CD4-positive, alpha-beta T cell treated with Interleukin-17A for 4 hours (primary cell): ENCODE measurements at regions not wholly inside any gene's neighbourhood (a gene's known extent, or its start where the extent isn't known, plus 50 kb on each side); places are given as distances from the start of the nearest gene placed in this dataset.
A peak's percentile ranks its signal among the peaks of the same experiment; 100 is the strongest.
"Not testable (repeated sequence)": the region's sequence is repeated elsewhere in the genome, so short reads cannot be mapped to it uniquely, and the experiment has no call there.

Source experiments
- DNase-seq: peaks from one replicate; pipeline ENCODE4 v3.0.0-alpha.2; 2020; ENCODE audit warnings: mixed read lengths

DNA sequence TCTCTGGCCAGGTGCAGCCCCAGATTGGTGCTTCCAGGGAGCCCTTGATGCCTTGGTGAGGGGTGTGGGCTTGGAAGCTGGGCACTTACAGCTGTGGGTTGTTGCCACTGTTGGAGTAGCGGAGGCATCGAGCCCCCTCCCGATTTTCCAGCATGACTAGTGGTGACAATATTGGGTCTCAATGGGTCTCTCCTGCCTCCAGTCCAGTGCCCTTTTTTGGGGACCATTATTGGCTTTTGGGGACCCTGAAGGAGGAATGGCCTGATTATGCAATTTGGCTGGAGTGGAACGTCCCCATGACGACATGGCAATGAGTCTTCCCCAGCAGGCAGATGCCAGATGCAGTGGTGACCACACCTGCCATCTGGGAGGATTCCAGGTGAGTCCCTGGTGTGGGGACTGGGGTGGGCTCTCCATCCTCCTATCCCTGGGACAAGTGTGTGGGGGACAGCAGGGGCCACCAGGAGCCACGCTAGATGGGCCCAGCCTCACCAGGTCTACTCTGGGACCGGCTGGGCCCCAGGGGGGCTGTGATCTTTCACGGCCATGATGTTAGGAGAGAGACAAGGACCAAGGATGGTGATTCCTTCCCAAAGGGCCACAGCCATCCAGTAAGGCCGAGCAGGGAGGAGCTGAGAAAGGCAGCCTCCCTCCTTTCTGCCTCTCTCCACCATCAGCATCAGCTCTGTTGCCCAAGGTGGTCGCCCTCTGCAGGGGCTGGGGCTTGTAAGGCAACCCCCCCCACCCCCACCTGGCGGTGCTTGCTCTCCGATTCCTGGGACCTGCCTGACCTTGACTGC is 196.8 kb downstream of the GOLGA6L6 start:
- DNase-seq = no peak

DNA sequence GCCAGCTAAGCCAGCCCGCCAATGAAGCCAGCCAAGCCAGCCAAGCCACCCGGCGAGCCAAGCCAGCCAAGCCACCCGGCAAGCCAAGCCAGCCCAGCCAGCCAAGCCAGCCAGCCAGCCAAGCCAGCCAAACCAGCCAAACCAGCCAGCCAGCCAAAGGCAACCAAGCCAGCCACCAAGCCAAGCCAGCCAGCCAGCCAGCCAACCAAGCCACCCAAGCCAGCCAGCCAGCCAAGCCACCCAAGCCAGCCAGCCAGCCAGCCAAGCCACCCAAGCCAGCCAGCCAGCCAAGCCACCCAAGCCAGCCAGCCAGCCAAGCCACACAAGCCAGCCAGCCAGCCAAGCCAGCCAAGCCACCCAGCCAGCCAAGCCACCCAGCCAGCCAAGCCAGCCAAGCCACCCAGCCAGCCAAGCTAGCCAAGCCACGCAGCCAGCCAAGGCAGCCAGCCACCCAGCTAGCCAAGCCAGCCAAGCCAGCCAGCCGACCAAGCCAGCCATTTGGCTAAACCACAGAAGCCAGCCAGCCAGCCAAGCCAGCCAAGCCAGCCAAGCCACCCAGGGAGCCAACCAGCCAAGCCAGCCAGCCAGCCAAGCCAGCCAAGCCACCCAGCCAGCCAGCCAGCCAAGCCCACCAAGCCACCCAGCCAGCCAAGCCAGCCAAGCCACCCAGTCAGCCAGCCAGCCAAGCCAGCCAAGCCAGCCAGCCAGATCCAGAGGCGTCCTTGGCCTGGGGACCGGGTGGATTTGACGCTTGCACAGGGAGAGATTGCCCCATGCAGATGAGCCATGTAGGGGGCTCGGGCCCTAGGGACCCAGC is 198.0 kb downstream of the GOLGA6L6 start:
- not testable (repeated sequence) for DNase-seq

DNA sequence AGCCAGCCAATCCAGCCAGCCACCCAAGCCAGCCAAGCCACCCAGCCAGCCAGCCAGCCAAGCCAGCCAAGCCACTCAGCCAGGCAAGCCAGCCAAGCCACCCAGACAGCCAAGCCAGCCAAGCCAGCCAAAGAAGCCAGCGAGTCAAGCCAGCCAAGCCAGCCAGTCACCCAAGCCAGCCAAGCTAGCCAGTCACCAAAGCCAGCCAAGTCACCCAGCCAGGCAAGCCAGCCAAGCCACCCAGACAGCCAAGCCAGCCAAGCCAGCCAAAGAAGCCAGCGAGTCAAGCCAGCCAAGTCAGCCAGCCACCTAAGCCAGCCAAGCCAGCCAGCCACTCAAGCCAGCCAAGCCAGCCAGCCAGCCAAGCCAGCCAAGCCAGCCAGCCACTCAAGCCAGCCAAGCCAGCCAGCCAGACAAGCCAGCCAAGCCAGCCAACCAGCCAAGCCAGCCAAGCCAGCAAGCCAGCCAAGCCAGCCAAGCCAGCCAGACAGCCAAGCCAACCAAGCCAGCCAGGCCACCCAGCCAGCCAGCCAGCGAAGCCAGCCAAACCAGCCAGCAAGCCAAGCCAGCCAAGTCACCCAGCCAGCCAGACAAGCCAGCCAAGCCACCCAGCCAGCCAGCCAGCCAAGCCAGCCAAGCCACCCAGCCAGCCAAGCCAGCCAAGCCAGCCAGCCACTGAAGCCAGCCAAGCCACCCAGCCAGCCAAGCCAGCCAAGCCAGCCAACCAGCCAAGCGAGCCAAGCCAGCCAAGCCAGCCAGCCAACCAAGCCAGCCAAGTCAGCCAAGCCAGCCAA is 198.8 kb downstream of the GOLGA6L6 start:
- DNase-seq = not testable (repeated sequence)

DNA sequence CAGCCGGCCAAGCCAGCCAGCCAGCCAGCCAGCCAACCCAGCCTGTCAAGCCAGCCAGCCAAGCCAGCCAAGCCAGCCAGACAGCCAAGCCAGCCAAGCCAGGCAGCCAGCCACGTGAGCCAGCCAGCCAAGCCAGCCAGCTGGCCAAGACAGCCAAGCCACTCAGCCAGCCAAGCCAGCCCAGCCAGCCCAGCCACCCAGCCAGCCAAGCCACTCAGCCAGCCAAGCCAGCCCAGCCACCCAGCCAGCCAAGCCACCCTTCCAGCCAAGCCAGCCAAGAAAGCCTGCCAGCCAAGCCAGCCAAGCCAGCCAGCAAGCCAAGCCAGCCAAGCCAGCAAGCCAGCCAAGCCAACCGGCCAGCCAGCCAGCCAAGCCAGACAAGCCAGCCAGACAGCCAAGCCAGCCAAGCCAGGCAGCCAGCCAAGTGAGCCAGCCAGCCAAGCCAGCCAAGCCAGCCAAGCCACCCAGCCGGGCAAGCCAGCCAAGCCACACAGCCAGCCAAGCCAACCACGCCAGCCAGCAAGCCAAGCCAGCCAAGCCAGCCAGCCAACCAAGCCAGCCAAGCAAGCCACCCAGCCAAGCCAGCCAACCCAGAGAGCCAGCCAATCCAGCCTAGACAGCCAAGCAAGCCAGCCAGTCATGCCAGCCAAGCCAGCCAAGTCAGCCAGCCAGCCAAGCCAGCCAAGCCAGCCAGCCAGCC is 199.5 kb downstream of the GOLGA6L6 start:
- no peak for DNase-seq

DNA sequence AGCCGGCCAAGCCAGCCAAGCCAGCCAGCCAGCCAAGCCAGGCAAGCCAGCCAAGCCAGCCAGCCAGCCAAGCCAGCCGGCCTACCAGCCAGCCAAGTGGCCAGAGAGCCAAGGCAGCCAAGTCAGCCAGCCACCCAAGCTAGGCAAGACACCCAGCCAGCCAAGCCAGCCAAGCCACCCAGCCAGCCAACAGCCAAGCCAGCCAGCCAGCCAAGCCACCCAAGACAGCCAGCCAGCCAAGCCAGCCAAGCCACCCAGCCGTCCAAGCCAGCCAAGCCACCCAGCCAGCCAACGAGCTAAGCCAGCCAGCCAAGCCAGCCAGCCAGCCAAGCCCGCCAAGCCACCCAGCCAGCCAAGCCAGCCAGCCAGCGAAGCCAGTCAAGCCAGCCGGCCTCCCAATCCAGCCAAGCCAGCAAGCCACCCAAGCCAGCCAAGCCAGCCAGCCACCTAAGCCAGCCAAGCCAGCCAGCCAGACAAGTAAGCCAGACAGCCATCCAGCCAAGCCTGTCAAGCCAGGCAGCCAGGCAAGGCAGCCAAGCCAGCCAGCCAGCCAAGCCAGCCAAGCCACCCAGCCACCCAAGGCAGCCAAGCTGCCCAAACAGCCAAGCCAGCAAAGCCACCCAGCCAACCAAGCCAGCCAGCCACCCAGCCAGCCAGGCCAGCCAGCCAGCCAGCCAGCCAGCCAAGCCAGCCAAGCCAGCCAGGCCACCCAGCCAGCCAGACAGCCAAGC is 200.5 kb downstream of the GOLGA6L6 start:
- peak; percentile 31 for DNase-seq

DNA sequence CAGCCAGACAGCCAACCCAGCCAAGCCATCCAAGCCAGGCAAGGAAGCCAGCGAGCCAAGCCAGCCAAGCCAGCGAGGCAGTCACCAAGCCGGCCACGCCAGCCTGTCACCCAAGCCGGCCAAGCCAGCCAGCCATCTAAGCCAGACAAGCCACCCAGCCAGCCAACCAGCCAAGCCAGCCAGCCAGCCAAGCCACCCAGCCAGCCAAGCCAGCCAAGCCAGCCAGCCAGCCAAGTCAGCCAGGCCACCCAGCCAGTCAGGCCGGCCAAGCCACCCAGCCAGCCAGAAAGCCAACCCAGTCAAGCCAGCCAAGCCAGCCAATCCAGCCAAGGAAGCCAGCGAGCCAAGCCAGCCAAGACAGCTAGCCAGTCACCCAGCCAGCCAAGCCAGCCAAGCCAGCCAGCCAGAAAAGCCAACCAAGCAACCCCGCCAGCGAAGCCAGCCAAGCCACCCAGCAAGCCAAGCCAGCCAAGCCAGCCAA is 201.2 kb downstream of the GOLGA6L6 start:
- DNase-seq = no peak

DNA sequence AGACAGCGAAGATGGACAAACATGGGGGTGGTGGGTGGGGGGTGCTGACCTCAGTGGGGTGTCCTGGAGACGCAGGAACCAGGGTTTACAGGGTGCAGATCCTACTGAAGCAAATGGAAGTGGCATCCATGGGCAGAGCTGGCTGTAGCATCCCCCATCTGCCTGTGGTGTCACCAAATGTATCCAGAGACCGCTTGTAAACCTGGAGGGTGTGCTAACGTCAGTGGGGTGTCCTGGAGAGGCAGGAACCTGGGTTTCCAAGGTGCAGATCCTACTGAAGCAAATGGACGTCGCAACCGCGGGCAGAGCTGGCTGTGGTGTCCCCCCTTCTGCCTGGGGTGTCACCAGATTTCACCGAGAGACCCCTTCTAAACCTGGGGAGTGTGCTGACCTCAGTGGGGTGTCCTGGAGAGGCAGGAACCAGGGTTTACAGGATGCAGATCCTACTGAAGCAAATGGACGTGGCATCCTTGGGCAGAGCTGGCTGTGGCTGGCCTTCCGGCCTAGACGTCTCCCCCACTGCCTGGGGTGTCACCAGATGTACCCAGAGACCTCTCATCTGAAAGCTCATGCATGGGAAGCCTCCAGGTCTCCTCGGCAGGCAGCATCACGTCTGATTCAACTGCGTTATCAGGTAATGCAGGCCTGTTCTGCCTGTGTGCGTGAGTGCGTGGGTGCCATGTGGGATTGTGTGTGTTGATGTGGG is 202.4 kb downstream of the GOLGA6L6 start:
- not testable (repeated sequence) for DNase-seq

DNA sequence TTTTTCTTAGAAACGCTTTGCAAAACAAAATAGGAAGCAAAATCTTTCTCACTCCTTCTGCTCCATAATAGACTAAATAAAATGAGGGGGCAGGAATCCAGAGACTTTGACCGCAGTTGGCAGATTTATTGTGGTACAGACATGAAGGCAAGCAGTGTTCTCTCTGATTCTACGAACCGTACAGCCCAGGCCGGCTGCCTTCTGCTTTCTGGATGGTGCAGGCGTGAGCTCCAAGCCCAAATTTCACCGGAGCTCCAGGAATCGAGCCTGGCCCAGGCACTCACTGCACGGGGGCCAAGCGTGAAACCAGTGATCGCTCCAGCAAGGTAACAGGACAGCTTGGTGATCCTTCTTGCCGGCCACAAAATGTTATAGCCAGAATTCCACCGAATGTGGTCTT is 202.9 kb downstream of the GOLGA6L6 start:
- not testable (repeated sequence) for DNase-seq

DNA sequence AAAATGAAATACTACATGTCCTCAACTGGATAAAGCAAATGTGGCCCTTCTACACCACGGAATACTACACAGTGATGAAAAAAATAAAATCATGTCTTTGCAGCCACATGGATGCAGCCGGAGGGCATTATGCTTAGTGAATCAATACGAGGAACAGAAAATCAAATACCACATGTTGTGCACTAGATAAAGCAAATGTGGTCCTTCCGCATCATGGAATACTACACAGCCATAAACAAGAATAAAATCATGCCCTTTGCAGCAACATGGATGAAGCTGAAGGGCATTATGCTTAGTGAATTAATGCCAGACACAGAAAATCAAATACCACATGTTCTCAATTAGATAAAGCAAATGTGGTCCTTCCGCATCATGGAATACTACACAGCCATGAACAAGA is 204.4 kb downstream of the GOLGA6L6 start:
- not testable (repeated sequence) for DNase-seq

DNA sequence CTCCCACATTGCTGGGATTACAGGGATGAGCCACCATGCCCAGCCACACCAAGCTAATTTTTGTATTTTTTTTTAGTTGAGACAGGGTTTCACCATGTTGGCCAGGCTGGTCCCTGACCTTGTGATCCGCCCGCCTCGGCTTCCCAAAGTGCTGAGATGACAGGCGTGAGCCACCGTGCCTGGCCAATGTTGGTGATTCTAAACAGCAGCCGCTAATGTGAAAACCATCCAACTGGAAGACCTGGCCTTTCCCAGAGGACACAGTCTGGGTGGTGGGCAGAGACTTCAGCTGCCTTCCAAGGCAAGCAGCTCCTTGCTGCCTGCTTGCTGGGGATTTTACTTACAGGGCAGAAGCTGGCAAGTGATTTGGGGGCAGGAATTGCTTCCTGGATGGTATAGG is 207.1 kb downstream of the GOLGA6L6 start:
- not testable (repeated sequence) for DNase-seq

DNA sequence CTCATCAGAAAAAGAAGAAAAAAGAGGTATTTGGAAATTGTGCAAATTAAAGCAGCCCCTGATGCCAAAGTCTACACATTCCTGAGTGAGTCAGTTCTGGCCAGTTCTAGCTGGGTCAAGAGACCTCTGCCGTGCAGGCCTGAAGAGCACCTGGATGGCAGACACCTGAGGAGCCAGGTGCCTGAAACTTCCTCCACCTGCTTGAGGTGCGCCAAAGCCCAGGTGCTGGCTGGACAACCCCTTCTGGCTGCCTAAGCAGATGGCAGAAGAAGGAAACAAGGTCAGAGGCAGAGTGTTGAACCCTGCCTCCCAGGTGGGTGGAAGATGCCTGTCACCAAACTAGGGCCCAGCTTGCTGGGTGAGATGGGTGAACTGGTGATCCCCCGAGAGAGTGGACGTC is 215.8 kb downstream of the GOLGA6L6 start:
- DNase-seq = not testable (repeated sequence)

DNA sequence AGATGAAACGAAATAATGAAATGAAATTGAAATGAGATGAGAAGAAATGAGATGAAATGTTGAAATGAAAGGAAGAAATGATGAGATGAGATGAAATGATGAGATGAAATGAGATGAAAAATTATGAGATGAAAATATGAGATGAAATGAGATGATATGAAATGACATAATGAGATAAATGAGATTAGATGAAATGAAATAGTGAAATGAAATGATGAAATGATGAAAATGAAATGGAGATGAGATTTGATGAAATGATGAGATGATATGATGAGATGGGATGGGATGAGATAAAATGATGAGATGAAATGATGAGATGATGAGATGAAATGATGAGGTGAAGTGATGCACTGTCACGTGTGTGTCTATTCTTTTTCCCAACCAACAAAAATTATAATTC is 224.5 kb downstream of the GOLGA6L6 start:
- not testable (repeated sequence) for DNase-seq

DNA sequence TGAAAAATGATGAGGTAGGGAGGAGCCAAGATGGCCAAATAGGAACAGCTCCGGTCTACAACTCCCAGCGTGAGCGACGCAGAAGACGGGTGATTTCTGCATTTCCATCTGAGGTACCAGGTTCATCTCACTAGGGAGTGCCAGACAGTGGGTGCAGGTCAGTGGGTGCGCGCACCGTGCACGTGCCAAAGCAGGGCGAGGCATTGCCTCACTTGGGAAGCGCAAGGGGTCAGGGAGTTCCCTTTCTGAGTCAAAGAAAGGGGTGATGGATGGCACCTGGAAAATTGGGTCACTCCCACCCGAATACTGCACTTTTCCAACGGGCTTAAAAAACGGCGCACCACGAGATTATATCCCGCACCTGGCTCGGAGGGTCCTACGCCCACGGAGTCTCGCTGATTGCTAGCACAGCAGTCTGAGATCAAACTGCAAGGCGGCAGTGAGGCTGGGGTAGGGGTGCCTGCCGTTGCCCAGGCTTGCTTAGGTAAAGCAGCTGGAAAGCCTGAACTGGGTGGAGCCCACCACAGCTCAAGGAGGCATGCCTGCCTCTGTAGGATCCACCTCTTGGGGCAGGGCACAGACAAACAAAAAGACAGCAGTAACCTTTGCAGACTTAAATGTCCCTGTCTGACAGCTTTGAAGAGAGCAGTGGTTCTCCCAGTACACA is 230.5 kb downstream of the GOLGA6L6 start:
- not testable (repeated sequence) for DNase-seq

DNA sequence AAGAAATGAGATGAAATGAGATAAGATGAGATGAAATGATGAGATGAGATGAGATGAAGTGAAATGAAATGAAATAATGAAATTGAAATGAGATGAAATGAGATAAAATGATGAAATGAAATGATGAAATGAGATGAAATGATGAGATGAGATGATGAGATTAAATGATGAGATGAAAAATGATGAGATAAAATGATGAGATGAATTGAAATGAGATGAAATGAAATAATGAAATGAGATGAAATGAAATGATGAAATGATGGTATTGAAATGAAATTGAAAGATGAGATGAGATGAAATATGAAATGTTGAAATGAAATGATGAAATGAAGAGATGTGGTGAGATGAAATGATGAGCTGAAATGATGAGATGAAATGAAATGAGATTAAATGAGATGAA is 231.0 kb downstream of the GOLGA6L6 start:
- DNase-seq = no peak

DNA sequence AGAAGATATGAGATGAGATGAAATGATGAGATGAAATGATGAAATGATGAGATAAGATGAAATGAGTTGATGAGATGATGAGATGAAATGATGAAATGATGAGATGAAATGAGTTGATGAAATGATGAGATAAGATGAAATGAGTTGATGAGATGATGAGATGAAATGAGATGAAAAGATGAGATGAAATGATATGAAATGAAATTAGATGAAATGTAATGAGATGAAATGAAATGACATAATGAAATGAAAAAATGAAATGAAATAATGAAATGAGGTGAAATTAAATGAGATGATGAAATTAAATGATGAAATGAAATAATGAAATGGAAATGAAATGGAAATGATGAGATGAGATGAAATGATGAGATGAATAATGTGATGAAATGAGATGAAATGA is 231.6 kb downstream of the GOLGA6L6 start:
- not testable (repeated sequence) for DNase-seq

DNA sequence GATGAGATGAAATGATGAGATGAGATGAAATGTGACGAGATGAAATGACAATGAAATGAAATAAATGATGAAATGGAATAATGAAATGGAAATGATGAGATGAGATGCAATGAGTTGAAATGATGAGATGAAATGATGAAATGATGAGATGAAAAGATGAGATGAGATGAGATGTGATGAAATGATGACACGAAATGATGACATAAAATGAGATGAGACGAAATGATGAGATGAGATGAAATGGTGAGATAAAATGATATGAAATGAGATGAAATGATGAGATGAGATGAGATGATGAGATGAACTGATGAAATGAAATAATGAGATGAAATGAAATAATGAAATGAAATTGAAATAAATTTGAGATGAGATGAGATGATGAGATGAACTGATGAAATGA is 232.2 kb downstream of the GOLGA6L6 start:
- DNase-seq = not testable (repeated sequence)

DNA sequence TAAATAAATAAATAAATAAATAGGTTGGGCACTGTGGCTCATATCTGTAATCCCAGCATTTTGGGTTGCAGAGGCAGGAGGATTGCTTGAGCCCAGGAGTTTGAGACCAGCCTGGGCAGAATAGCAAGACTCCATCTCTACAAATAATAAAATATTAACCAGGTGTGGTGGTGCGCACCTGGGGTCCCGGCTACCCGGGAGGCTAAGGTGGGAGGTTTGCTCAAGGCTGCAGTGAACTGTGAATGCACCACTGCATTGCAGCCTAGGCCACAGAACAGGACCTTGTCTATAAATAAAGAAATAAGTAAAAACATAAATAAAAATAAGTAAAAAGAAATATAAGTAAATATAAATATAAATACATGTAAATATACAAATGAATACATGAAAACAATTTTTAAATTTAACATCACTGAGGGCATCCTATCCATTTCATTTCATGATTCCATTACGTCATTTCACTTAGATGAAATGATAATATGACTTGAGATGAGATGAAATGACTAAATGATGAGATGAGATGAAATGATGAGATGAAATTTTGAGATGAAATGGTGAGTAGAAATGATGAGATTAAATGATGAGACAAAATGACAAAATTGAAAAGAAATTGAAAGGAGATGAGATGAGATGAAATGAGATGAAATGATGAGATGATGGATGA is 233.4 kb downstream of the GOLGA6L6 start:
- DNase-seq = not testable (repeated sequence)

DNA sequence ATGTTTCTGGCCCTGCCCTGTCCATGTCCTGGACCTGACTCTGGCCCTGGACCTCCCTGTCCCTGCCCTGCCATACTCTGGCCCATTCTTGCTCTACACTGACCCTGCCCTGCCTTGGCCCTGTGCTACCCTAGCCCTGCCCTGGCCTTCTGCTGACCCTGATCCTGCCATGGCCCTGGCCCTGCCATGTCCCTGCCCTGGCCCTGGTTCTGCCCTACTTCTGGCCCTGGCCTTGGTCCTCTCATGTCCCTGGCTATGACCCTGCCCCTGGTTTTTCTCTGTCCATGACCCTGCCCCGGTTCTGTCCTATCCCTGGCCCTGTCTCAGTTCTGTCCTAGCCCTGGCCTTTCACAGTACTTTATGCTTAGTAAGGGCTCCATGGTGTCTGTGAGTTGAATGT is 234.5 kb downstream of the GOLGA6L6 start:
- not testable (repeated sequence) for DNase-seq

DNA sequence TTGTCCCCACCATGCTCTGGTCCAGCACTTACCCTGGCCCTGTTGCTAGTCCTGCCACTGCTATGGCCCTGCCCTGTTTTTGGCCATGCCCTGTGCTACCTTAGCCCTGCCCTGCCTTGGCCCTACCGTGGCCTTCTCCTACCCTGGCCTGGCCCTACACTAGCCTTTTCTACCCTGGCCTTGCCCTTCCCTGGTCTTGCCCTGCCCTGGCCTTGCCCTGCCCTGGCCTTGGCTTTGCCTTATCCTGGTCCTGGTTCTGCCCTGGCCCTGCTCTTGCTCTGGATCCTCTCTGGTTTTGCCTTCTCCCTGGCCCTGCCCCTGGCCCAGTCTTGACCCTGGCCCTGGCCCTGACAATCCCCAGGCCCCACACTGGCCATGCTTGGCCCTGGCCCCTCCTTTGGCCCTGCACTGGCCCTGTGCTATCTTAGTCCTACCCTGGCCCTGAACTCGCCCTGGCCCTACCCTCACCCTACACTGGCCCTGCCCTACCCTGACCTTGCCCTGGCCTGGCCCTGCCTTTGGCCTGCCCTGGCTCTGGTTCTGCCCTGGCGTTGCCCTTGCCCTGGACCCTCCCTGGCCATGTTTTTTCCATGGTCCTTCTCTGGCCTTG is 235.0 kb downstream of the GOLGA6L6 start:
- DNase-seq = not testable (repeated sequence)
